Right atrium auricular region (tissue), 2 donors: ENCODE measurements at regions not wholly inside any gene's neighbourhood (a gene's known extent, or its start where the extent isn't known, plus 50 kb on each side); places are given as distances from the start of the nearest gene placed in this dataset.

Source experiments
- DNase-seq: peaks from one replicate; pipeline ENCODE4 v3.0.0-alpha.2; 2019; ENCODE audit warnings: low spot score
- H3K27ac ChIP-seq, 2 donors: fragments of 200-600 bp; sonication (generic); 1 replicate in 1 of 2; 2 replicates in 1 of 2; pipeline ENCODE4 v1.5.1; 2016 to 2019
- H3K27me3 ChIP-seq, 2 donors: fragments of 200-600 bp; sonication (generic); one replicate each; pipeline versions ENCODE4 v1.5.1 to v1.6.0; 2017 to 2019
- H3K36me3 ChIP-seq: fragments of 200-600 bp; sonication (generic); one replicate; pipeline ENCODE4 v1.5.1; 2016
- H3K4me1 ChIP-seq, 2 donors: fragments of 200-600 bp; sonication (generic); one replicate each; pipeline versions ENCODE4 v1.5.1 to v1.6.0; 2017 to 2019
- H3K4me3 ChIP-seq, 2 donors: fragments of 200-600 bp; sonication (generic); 1 replicate in 1 of 2; 2 replicates in 1 of 2; pipeline ENCODE4 v1.5.1; 2017 to 2019; ENCODE audit warnings: mild to moderate bottlenecking in 1 of 2, moderate library complexity in 1 of 2
- H3K9me3 ChIP-seq, 2 donors: fragments of 200-600 bp; sonication (generic); one replicate each; pipeline ENCODE4 v1.5.1; 2019
- TF ChIP-seq, protein P1 (sequence below), 2 donors: fragments of 200-600 bp; sonication (generic); IDR thresholded peaks; one replicate each; pipeline ENCODE4 v1.5.1; 2019; ENCODE audit warnings: antibody characterized with exemption in 2 of 2

GRCh38 chr12:38158428-38159091 lies 158.0 kb upstream of the ALG10B start:
- TF ChIP-seq, protein P1, sequence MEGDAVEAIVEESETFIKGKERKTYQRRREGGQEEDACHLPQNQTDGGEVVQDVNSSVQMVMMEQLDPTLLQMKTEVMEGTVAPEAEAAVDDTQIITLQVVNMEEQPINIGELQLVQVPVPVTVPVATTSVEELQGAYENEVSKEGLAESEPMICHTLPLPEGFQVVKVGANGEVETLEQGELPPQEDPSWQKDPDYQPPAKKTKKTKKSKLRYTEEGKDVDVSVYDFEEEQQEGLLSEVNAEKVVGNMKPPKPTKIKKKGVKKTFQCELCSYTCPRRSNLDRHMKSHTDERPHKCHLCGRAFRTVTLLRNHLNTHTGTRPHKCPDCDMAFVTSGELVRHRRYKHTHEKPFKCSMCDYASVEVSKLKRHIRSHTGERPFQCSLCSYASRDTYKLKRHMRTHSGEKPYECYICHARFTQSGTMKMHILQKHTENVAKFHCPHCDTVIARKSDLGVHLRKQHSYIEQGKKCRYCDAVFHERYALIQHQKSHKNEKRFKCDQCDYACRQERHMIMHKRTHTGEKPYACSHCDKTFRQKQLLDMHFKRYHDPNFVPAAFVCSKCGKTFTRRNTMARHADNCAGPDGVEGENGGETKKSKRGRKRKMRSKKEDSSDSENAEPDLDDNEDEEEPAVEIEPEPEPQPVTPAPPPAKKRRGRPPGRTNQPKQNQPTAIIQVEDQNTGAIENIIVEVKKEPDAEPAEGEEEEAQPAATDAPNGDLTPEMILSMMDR (IDR thresholded peaks at IDR 0.05) = no peak
- H3K27ac ChIP-seq = no peak overlapping the region
- H3K36me3 ChIP-seq = no peaks in the 10 kb centered on the region
- no peaks in the 10 kb centered on the region for H3K27me3 ChIP-seq
- no peak overlapping the region for H3K4me3 ChIP-seq
- no peaks in the 10 kb centered on the region for H3K4me1 ChIP-seq
- no peaks in the 10 kb centered on the region for H3K9me3 ChIP-seq
- DNase-seq = peak; percentile 47

- H3K9me3 ChIP-seq = no peaks in the 10 kb centered on the region
- H3K4me1 ChIP-seq = no peaks in the 10 kb centered on the region
- TF ChIP-seq, protein P1 (IDR thresholded peaks at IDR 0.05) = no peak
- no peak overlapping the region for H3K4me3 ChIP-seq
- H3K36me3 ChIP-seq = no peaks in the 10 kb centered on the region
- DNase-seq = peak; percentile 44
- H3K27me3 ChIP-seq = no peaks in the 10 kb centered on the region
- no peak overlapping the region for H3K27ac ChIP-seq
Measured at GRCh38 chr12:38159092-38159551, 157.5 kb upstream of the ALG10B start.

- no peaks in the 10 kb centered on the region for H3K4me1 ChIP-seq
- no peak overlapping the region for H3K4me3 ChIP-seq
- no peaks in the 10 kb centered on the region for H3K36me3 ChIP-seq
- H3K27ac ChIP-seq = no peak overlapping the region
- H3K27me3 ChIP-seq = no peaks in the 10 kb centered on the region
- TF ChIP-seq, protein P1 (IDR thresholded peaks at IDR 0.05) = no peak
- no peaks in the 10 kb centered on the region for H3K9me3 ChIP-seq
- DNase-seq = peak; percentile 40
Measured at GRCh38 chr12:38159591-38160317, 156.8 kb upstream of the ALG10B start.

- H3K27me3 ChIP-seq = no peaks in the 10 kb centered on the region
- TF ChIP-seq, protein P1 (IDR thresholded peaks at IDR 0.05) = no peak
- DNase-seq = peak; percentile 40
- H3K27ac ChIP-seq = no peak overlapping the region
- H3K4me3 ChIP-seq = no peak overlapping the region
- no peaks in the 10 kb centered on the region for H3K36me3 ChIP-seq
- no peaks in the 10 kb centered on the region for H3K9me3 ChIP-seq
- no peaks in the 10 kb centered on the region for H3K4me1 ChIP-seq
Measured at GRCh38 chr12:38160318-38161122, 156.1 kb upstream of the ALG10B start.

DNA sequence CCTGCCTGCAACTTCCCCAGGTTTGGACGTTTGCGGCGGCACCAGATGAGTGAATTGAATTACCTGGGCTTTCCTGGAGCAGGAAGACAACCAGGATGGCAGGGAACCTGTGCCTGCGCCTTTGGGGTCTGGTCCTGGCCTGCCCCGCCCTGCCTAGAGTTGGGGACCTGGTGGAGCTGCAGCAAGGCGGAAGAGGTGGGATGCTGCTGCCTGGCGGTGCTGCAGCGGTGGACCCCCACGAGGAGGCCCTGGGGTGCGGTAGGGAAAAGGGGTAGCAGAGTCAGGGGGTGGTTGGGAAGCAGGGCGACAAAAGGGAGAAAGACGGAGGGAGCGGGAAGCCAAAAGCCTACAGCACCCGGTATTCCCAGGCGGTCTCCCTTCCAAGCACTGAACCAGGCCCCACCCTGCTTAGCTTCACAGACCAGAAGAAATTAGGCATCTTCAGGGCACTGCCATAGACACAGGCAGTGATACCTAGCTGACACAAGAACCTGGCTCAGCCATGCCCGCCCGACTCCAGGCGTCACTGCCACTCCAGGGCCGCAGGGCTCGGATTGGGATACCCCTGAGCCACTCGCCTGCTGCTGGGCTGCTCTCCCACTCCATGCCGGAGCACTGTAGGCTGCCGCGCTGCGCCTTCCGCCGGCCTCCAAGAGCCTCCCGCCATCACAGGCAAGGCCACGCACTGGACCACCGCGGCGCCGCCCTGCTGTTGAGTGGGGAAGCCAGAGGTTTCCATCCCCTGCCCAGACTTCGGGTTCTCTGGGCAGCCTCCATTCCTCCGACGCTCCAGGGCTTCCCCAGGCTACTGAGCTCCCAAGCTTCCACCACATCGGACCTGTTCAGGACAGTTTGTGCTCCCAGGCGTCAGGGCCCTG lies 155.2 kb upstream of the ALG10B start:
- TF ChIP-seq, protein P1 (IDR thresholded peaks at IDR 0.05) = no peak
- H3K27me3 ChIP-seq = no peaks in the 10 kb centered on the region
- no peaks in the 10 kb centered on the region for H3K4me1 ChIP-seq
- no peak overlapping the region for H3K27ac ChIP-seq
- DNase-seq = peak; percentile 49
- H3K36me3 ChIP-seq = no peaks in the 10 kb centered on the region
- no peaks in the 10 kb centered on the region for H3K9me3 ChIP-seq
- no peak overlapping the region for H3K4me3 ChIP-seq
